GM12878 (cell line): ENCODE measurements at regions not wholly inside any gene's neighbourhood (a gene's known extent, or its start where the extent isn't known, plus 50 kb on each side); places are given as distances from the start of the nearest gene placed in this dataset.

Source experiments
- ATAC-seq: fragments of 200-7000 bp; cut with Tn5 transposase; 3 replicates; pipeline ENCODE4 v1.9.1; 2020; ENCODE audit warnings: mild to moderate bottlenecking, moderate library complexity
- BruUV-seq: library from RNA; stranded (reverse); fragments of 400-500 nt; replicated peaks from 2 replicates; lab custom pipeline; 2021; lab: Mats Ljungman, UMichigan
- CTCF ChIA-PET: fragments of 300-600 bp; sonication (Branson Sonifier 250); formaldehyde crosslinking; extraction: SDS; loops from one replicate; lab custom pipeline; 2021; ENCODE audit warnings: inconsistent platforms; lab: Yijun Ruan, JAX
- POLR2A ChIA-PET: fragments of 350-600 bp; formaldehyde crosslinking; extraction: SDS; loops from one replicate; lab custom pipeline; 2021; ENCODE audit warnings: inconsistent platforms; lab: Charles Lee
- RAD21 ChIA-PET: fragments of 300-600 bp; sonication (Branson Sonifier 250); formaldehyde crosslinking; loops from one replicate; lab custom pipeline; 2023; ENCODE audit warnings: antibody characterized with exemption; ENCODE audit not compliant: unreplicated experiment; lab: Charles Lee
- SMC1A ChIA-PET: fragments of 300-600 bp; sonication (Branson Sonifier 250); formaldehyde crosslinking; loops from one replicate; lab custom pipeline; 2023; ENCODE audit not compliant: unreplicated experiment, uncharacterized antibody; lab: Charles Lee
- DNase-seq: peaks from one replicate; pipeline ENCODE4 v3.0.0-alpha.2; 2011; ENCODE audit warnings: low read depth, low spot score
- FAIRE-seq: peaks from 3 replicates; lab custom pipeline; 2011; peaks lifted over from hg19 to GRCh38; lab: Jason Lieb, UNC
- H2AFZ ChIP-seq: 2 replicates; pipeline ENCODE4 v1.6.0; 2011; ENCODE audit warnings: low read depth, low read length, control low read depth; ENCODE audit not compliant: control insufficient read depth
- H3K27ac ChIP-seq: 2 replicates; pipeline ENCODE4 v1.5.1; 2011; ENCODE audit warnings: control low read depth; ENCODE audit not compliant: control insufficient read depth, insufficient read depth
- H3K27me3 ChIP-seq, 2 experiments: replicated peaks in 1 of 2; 2 replicates each; pipeline versions ENCODE4 v1.6.0 to v1.6.1; 2011; ENCODE audit warnings: low read length in 1 of 2; ENCODE audit not compliant: control insufficient read depth in 2 of 2, insufficient read depth in 2 of 2
- H3K36me3 ChIP-seq, 2 experiments: 2 replicates each; pipeline ENCODE4 v1.5.1; 2011; ENCODE audit warnings: low read length in 1 of 2; ENCODE audit not compliant: control insufficient read depth in 2 of 2, insufficient read depth in 2 of 2
- H3K4me1 ChIP-seq: 2 replicates; pipeline ENCODE4 v1.6.1; 2011; ENCODE audit warnings: mild to moderate bottlenecking, low read length, moderate library complexity, mixed read lengths; ENCODE audit not compliant: control insufficient read depth, insufficient read depth
- H3K4me2 ChIP-seq: 2 replicates; pipeline ENCODE4 v1.6.0; 2011; ENCODE audit warnings: control low read depth; ENCODE audit not compliant: control insufficient read depth, insufficient read depth
- H3K4me3 ChIP-seq: fragments of 200-600 bp; sonication (generic); 2 replicates; pipeline ENCODE4 v1.5.1; 2016
- H3K79me2 ChIP-seq: 2 replicates; pipeline ENCODE4 v1.6.0; 2011; ENCODE audit warnings: low read length; ENCODE audit not compliant: control insufficient read depth, insufficient read depth
- H3K9ac ChIP-seq: 2 replicates; pipeline ENCODE4 v1.8.0; 2011; ENCODE audit warnings: low read length, control low read depth, mixed read lengths; ENCODE audit not compliant: control insufficient read depth, insufficient read depth
- H3K9me3 ChIP-seq: replicated peaks from 3 replicates; pipeline ENCODE4 v1.5.1; 2011; ENCODE audit warnings: mild to moderate bottlenecking, low read length; ENCODE audit not compliant: control insufficient read depth, insufficient read depth
- H4K20me1 ChIP-seq: 2 replicates; pipeline ENCODE4 v1.6.0; 2011; ENCODE audit not compliant: control insufficient read depth, insufficient read depth
- CHD2 ChIP-seq: IDR thresholded peaks from 2 replicates; pipeline ENCODE4 v1.6.1; 2011; ENCODE audit warnings: low read depth, low read length, improper control_type of control experiment, borderline replicate concordance
- POLR2AphosphoS2 ChIP-seq: IDR thresholded peaks from 2 replicates; pipeline ENCODE4 v1.6.1; 2011; ENCODE audit warnings: low read depth, mild to moderate bottlenecking, low read length, improper control_type of control experiment, moderate library complexity
- ZNF207 ChIP-seq: fragments of 450-650 bp; IDR thresholded peaks from 2 replicates; pipeline ENCODE4 v1.6.1; 2014; ENCODE audit warnings: antibody characterized with exemption, mild to moderate bottlenecking, borderline replicate concordance
- WGBS: methylation state at CpG from one replicate; pipeline ENCODE4 v1.1.6; 2016; ENCODE audit warnings: low lambda C conversion rate; ENCODE audit not compliant: insufficient replicate concordance, insufficient coverage; ENCODE audit errors: missing lambda C conversion rate; 5-methylcytosine and 5-hydroxymethylcytosine counted together
- in situ Hi-C: fragments of 300-500 bp; cut with MboI; formaldehyde crosslinking; loops from 9 replicates; pipeline ENCODE4 v1.14.3; 2018; ENCODE audit warnings: mixed read lengths
- intact Hi-C: fragments of 100-400 bp; cut with micrococcal nuclease; formaldehyde crosslinking; loops from one replicate; pipeline ENCODE4 v1.14.2; 2022; ENCODE audit not compliant: unreplicated experiment
- TF ChIP-seq, protein P1 (sequence below): fragments of 450-650 bp; IDR thresholded peaks from 2 replicates; pipeline ENCODE4 v1.6.1; 2018; ENCODE audit warnings: borderline replicate concordance, mild to moderate bottlenecking; ENCODE audit not compliant: partially characterized antibody
- TF ChIP-seq, protein P2 (sequence below): fragments of 450-650 bp; conservative IDR thresholded peaks from 2 replicates; pipeline ENCODE4 v1.6.1; 2017; ENCODE audit warnings: mild to moderate bottlenecking, moderate library complexity

- no peak overlapping the region for H2AFZ ChIP-seq
- H3K4me3 ChIP-seq, result no peak overlapping the region
- H3K4me2 ChIP-seq, result no peak overlapping the region
- no peaks in the 10 kb centered on the region for H3K4me1 ChIP-seq
- H3K9me3 ChIP-seq, result no peaks in the 10 kb centered on the region; the same call in 2 of the 3 replicates
- WGBS, result 58% methylated on average over 13 of the region's 13 CpGs
- ChIA-PET SMC1A (no interaction called here), POLR2A (no interaction called here), CTCF (interaction anchor here (1.1 kb wide), 1 partner anchor 89 kb away, joined by 3 read pairs; no protein-coding TSS in a partner anchor), RAD21 (no interaction called here)
- in situ Hi-C loops (no loop called here), intact Hi-C loops (no loop called here)
- FAIRE-seq (no peak), DNase-seq (no peak), ATAC-seq (no peak)
- H3K9ac ChIP-seq, result no peak overlapping the region
- H3K27me3 ChIP-seq, result peaks cover 3 to 6% of the 10 kb centered on the region in 2 experiments; a peak in 3 of 4 replicates
- H3K27ac ChIP-seq, result no peak overlapping the region
- BruUV-seq, result no TSS peak
- TF ChIP-seq ZNF207, result no peak
- TF ChIP-seq, protein P1, sequence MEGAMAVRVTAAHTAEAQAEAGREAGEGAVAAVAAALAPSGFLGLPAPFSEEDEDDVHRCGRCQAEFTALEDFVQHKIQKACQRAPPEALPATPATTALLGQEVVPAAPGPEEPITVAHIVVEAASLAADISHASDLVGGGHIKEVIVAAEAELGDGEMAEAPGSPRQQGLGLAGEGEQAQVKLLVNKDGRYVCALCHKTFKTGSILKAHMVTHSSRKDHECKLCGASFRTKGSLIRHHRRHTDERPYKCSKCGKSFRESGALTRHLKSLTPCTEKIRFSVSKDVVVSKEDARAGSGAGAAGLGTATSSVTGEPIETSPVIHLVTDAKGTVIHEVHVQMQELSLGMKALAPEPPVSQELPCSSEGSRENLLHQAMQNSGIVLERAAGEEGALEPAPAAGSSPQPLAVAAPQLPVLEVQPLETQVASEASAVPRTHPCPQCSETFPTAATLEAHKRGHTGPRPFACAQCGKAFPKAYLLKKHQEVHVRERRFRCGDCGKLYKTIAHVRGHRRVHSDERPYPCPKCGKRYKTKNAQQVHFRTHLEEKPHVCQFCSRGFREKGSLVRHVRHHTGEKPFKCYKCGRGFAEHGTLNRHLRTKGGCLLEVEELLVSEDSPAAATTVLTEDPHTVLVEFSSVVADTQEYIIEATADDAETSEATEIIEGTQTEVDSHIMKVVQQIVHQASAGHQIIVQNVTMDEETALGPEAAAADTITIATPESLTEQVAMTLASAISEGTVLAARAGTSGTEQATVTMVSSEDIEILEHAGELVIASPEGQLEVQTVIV, result no peak
- TF ChIP-seq, protein P2, sequence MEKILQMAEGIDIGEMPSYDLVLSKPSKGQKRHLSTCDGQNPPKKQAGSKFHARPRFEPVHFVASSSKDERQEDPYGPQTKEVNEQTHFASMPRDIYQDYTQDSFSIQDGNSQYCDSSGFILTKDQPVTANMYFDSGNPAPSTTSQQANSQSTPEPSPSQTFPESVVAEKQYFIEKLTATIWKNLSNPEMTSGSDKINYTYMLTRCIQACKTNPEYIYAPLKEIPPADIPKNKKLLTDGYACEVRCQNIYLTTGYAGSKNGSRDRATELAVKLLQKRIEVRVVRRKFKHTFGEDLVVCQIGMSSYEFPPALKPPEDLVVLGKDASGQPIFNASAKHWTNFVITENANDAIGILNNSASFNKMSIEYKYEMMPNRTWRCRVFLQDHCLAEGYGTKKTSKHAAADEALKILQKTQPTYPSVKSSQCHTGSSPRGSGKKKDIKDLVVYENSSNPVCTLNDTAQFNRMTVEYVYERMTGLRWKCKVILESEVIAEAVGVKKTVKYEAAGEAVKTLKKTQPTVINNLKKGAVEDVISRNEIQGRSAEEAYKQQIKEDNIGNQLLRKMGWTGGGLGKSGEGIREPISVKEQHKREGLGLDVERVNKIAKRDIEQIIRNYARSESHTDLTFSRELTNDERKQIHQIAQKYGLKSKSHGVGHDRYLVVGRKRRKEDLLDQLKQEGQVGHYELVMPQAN, result no peak
- TF ChIP-seq CHD2, result no peak
- no peak for TF ChIP-seq POLR2AphosphoS2
- no peaks in the 10 kb centered on the region for H3K79me2 ChIP-seq
- H3K36me3 ChIP-seq, result no peaks in the 10 kb centered on the region
- H4K20me1 ChIP-seq, result no peaks in the 10 kb centered on the region
These were observed 90.2 kb downstream of the HES1 start for GRCh38 chr3:194225988-194226663.
